H1 (cell line): ENCODE measurements at regions not wholly inside any gene's neighbourhood (a gene's known extent, or its start where the extent isn't known, plus 50 kb on each side); places are given as distances from the start of the nearest gene placed in this dataset.

Source experiments
- CTCF ChIA-PET: fragments of 300-600 bp; sonication (Branson Sonifier 250); formaldehyde crosslinking; loops from one replicate; lab custom pipeline; 2021; ENCODE audit not compliant: partially characterized antibody; lab: Charles Lee
- POLR2A ChIA-PET: fragments of 300-600 bp; sonication (Branson Sonifier 250); formaldehyde crosslinking; loops from one replicate; lab custom pipeline; 2021; ENCODE audit warnings: inconsistent platforms; ENCODE audit not compliant: partially characterized antibody; lab: Charles Lee
- DNase-seq, 2 experiments: peaks; one replicate each; pipeline versions ENCODE4 v3.0.0 to v3.0.0-alpha.2; 2010 to 2022; ENCODE audit warnings: low spot score in 2 of 2, low read depth in 1 of 2, mixed read lengths in 1 of 2
- FAIRE-seq: peaks from 2 replicates; lab custom pipeline; 2011; peaks lifted over from hg19 to GRCh38; lab: Jason Lieb, UNC
- H2AFZ ChIP-seq: 2 replicates; pipeline ENCODE4 v1.8.1; 2012; ENCODE audit warnings: low read length, inconsistent platforms
- H2AK5ac ChIP-seq: 2 replicates; pipeline ENCODE4 v1.6.1; 2013; ENCODE audit warnings: low read depth, low read length
- H2BK120ac ChIP-seq: replicated peaks from 2 replicates; pipeline ENCODE3; 2013; ENCODE audit warnings: low read depth, low read length, inconsistent platforms
- H2BK12ac ChIP-seq: 2 replicates; pipeline ENCODE4 v1.6.1; 2013; ENCODE audit warnings: low read depth, low read length
- H2BK15ac ChIP-seq: 2 replicates; pipeline ENCODE4 v1.6.1; 2013; ENCODE audit warnings: low read length
- H2BK20ac ChIP-seq: 2 replicates; pipeline ENCODE4 v1.6.1; 2013; ENCODE audit warnings: low read length
- H2BK5ac ChIP-seq: 2 replicates; pipeline ENCODE4 v1.6.1; 2013; ENCODE audit warnings: low read depth, low read length
- H3K14ac ChIP-seq: 2 replicates; pipeline ENCODE4 v1.6.1; 2013; ENCODE audit warnings: inconsistent platforms; ENCODE audit not compliant: insufficient read length
- H3K18ac ChIP-seq: 2 replicates; pipeline ENCODE4 v1.6.1; 2013; ENCODE audit warnings: low read length; ENCODE audit errors: extremely low read depth
- H3K23ac ChIP-seq: 2 replicates; pipeline ENCODE4 v1.6.1; 2013; ENCODE audit warnings: inconsistent platforms; ENCODE audit not compliant: insufficient read length
- H3K23me2 ChIP-seq: 2 replicates; pipeline ENCODE4 v1.6.1; 2013; ENCODE audit warnings: low read depth, low read length
- H3K27ac ChIP-seq: 2 replicates; pipeline ENCODE4 v1.6.1; 2011; ENCODE audit warnings: low read depth, low read length, inconsistent platforms
- H3K27me3 ChIP-seq, 4 experiments: replicated peaks in 1 of 4; 1 replicate in 1 of 4; 2 replicates in 3 of 4; pipeline versions ENCODE4 v1.6.1 to v1.8.1; 2011 to 2013; ENCODE audit warnings: low read length in 3 of 4, mild to moderate bottlenecking in 3 of 4, inconsistent platforms in 2 of 4, mixed read lengths in 2 of 4, moderate library complexity in 1 of 4; ENCODE audit not compliant: control insufficient read depth in 3 of 4, insufficient read depth in 3 of 4; ENCODE audit errors: extremely low read depth in 1 of 4
- H3K36me3 ChIP-seq, 4 experiments: 2 replicates each; pipeline versions ENCODE4 v1.6.1 to v1.8.1; 2011 to 2013; ENCODE audit warnings: mild to moderate bottlenecking in 4 of 4, low read length in 3 of 4, moderate library complexity in 2 of 4, control low read depth in 1 of 4, inconsistent platforms in 1 of 4; ENCODE audit not compliant: insufficient read depth in 4 of 4, control insufficient read depth in 2 of 4
- H3K4ac ChIP-seq: replicated peaks from 2 replicates; pipeline ENCODE3; 2013; ENCODE audit warnings: low read length, low read depth, mixed read lengths, inconsistent platforms; ENCODE audit not compliant: insufficient read length
- H3K4me1 ChIP-seq, 4 experiments: replicated peaks in 1 of 4; 1 replicate in 1 of 4; 2 replicates in 3 of 4; pipeline versions ENCODE4 v1.6.1 to v1.8.1; 2011 to 2013; ENCODE audit warnings: low read length in 3 of 4, inconsistent platforms in 2 of 4, mixed read lengths in 1 of 4; ENCODE audit not compliant: insufficient read depth in 4 of 4, control insufficient read depth in 3 of 4
- H3K4me2 ChIP-seq, 2 experiments: 2 replicates each; pipeline versions ENCODE4 v1.6.1 to v1.8.1; 2011 to 2013; ENCODE audit warnings: low read depth in 2 of 2, low read length in 2 of 2, control low read depth in 1 of 2, inconsistent platforms in 1 of 2, mild to moderate bottlenecking in 1 of 2; ENCODE audit not compliant: insufficient read depth in 1 of 2
- H3K4me3 ChIP-seq, 4 experiments: fragments of 200-600, 300-600 bp in 1 of 4; sonication (generic), shearing (Covaris generic), sonication (Bioruptor Twin) in 1 of 4; 2 replicates each; pipeline versions ENCODE4 v1.5.1 to v1.8.1; 2011 to 2016; ENCODE audit warnings: low read length in 4 of 4, low read depth in 3 of 4, control low read depth in 2 of 4, inconsistent platforms in 2 of 4, mild to moderate bottlenecking in 2 of 4, mixed read lengths in 1 of 4, moderate library complexity in 1 of 4; ENCODE audit not compliant: insufficient read depth in 2 of 4; ENCODE audit errors: extremely low read depth in 1 of 4
- H3K56ac ChIP-seq: replicated peaks from 2 replicates; pipeline ENCODE3; 2013; ENCODE audit warnings: low read depth, mild to moderate bottlenecking, mixed read lengths, low read length, inconsistent platforms; ENCODE audit not compliant: insufficient read length
- H3K79me1 ChIP-seq: 2 replicates; pipeline ENCODE4 v1.6.1; 2013; ENCODE audit warnings: low read depth, low read length, control low read depth
- H3K79me2 ChIP-seq, 2 experiments: 2 replicates each; pipeline versions ENCODE4 v1.6.1 to v1.8.1; 2012 to 2013; ENCODE audit warnings: low read length in 2 of 2, mild to moderate bottlenecking in 2 of 2, inconsistent platforms in 1 of 2; ENCODE audit not compliant: insufficient read depth in 2 of 2, control insufficient read depth in 1 of 2
- H3K9ac ChIP-seq, 4 experiments: replicated peaks in 1 of 4; 1 replicate in 1 of 4; 2 replicates in 3 of 4; pipeline versions ENCODE4 v1.6.1 to v1.8.1; 2011 to 2013; ENCODE audit warnings: low read depth in 3 of 4, low read length in 3 of 4, control low read depth in 2 of 4, mild to moderate bottlenecking in 2 of 4, moderate library complexity in 2 of 4, inconsistent platforms in 1 of 4; ENCODE audit errors: extremely low read depth in 1 of 4
- H3K9me3 ChIP-seq, 2 experiments: 2 replicates each; pipeline versions ENCODE4 v1.6.1 to v1.8.1; 2012 to 2013; ENCODE audit warnings: mild to moderate bottlenecking in 2 of 2, moderate library complexity in 2 of 2, control low read depth in 1 of 2, inconsistent platforms in 1 of 2, low read depth in 1 of 2, low read length in 1 of 2, mixed read lengths in 1 of 2; ENCODE audit not compliant: insufficient read depth in 2 of 2
- H4K20me1 ChIP-seq, 2 experiments: replicated peaks in 1 of 2; 2 replicates each; pipeline versions ENCODE3 to v1.8.1; 2011 to 2013; ENCODE audit warnings: inconsistent platforms in 2 of 2, low read length in 2 of 2, mild to moderate bottlenecking in 1 of 2; ENCODE audit not compliant: insufficient read depth in 2 of 2, control insufficient read depth in 1 of 2
- H4K5ac ChIP-seq: 2 replicates; pipeline ENCODE4 v1.6.1; 2013; ENCODE audit warnings: low read length, low read depth, mixed read lengths, inconsistent platforms; ENCODE audit not compliant: insufficient read length
- H4K8ac ChIP-seq: 2 replicates; pipeline ENCODE4 v1.8.0; 2013; ENCODE audit warnings: mild to moderate bottlenecking, moderate library complexity, low read length, inconsistent platforms; ENCODE audit not compliant: insufficient read depth; ENCODE audit errors: extremely low read depth
- H4K91ac ChIP-seq: replicated peaks from 2 replicates; pipeline ENCODE3; 2013; ENCODE audit warnings: low read length, mixed read lengths, inconsistent platforms; ENCODE audit not compliant: insufficient read length
- EZH2 ChIP-seq: fragments of 200-600 bp; sonication (generic); IDR thresholded peaks from 2 replicates; pipeline ENCODE4 v1.7.1; 2012; ENCODE audit warnings: low read depth, mild to moderate bottlenecking, moderate library complexity, low read length, inconsistent platforms; ENCODE audit not compliant: severe bottlenecking
- SIX5 ChIP-seq: IDR thresholded peaks from 2 replicates; pipeline ENCODE4 v1.6.1; 2011; ENCODE audit warnings: mild to moderate bottlenecking, low read depth, low read length
- SRF ChIP-seq: IDR thresholded peaks from 2 replicates; pipeline ENCODE4 v1.6.1; 2011; ENCODE audit warnings: mild to moderate bottlenecking, low read depth, low read length, moderate library complexity
- TCF12 ChIP-seq: IDR thresholded peaks from 2 replicates; pipeline ENCODE4 v1.6.1; 2011; ENCODE audit warnings: low read depth, mild to moderate bottlenecking, low read length
- WGBS, 2 experiments: shearing (Covaris generic) in 1 of 2; methylation state at CpG; one replicate each; pipeline versions ENCODE4 v1.1.6 to v1.1.7; 2013 to 2015; ENCODE audit warnings: low lambda C conversion rate in 2 of 2, mixed read lengths in 2 of 2, inconsistent platforms in 1 of 2, low coverage in 1 of 2, missing lambda C conversion rate in 1 of 2; ENCODE audit not compliant: insufficient replicate concordance in 2 of 2, insufficient coverage in 1 of 2, insufficient read length in 1 of 2; ENCODE audit errors: extremely low coverage in 1 of 2, missing lambda C conversion rate in 1 of 2; 5-methylcytosine and 5-hydroxymethylcytosine counted together

- H3K56ac ChIP-seq, result no peak overlapping the region
- no peaks in the 10 kb centered on the region for H3K23me2 ChIP-seq
- H4K91ac ChIP-seq, result no peak overlapping the region
- H3K9ac ChIP-seq, result no peak overlapping the region
- H3K36me3 ChIP-seq, result no peaks in the 10 kb centered on the region
- H3K79me2 ChIP-seq, result no peaks in the 10 kb centered on the region
- POLR2A ChIA-PET, result no interaction called here
- H2AK5ac ChIP-seq, result no peak overlapping the region
- H3K4me3 ChIP-seq, result no peak overlapping the region
- DNase-seq, result no peak
- no peak overlapping the region for H3K23ac ChIP-seq
- H2BK12ac ChIP-seq, result no peak overlapping the region
- peaks cover 0 to 8% (median 5%) of the 10 kb centered on the region in 4 experiments; a peak in 4 of 7 replicates for H3K27me3 ChIP-seq
- CTCF ChIA-PET, result no interaction called here
- no peak overlapping the region for H3K14ac ChIP-seq
- H3K4me2 ChIP-seq, result no peak overlapping the region
- no peak overlapping the region for H4K8ac ChIP-seq
- TF ChIP-seq EZH2 (no peak), SIX5 (no peak), SRF (no peak), TCF12 (no peak)
- TF ChIP-seq, all 59 proteins: peak for 0
- H3K4me1 ChIP-seq, result peaks cover 0 to 8% (median 0%) of the 10 kb centered on the region in 4 experiments; a peak in 3 of 7 replicates
- H3K4ac ChIP-seq, result no peak overlapping the region
- no peak overlapping the region for H2BK5ac ChIP-seq
- H3K79me1 ChIP-seq, result no peaks in the 10 kb centered on the region
- no peak overlapping the region for H4K5ac ChIP-seq
- no peak overlapping the region for H3K27ac ChIP-seq
- no peaks in the 10 kb centered on the region for H4K20me1 ChIP-seq
- no peak overlapping the region for H3K18ac ChIP-seq
- 75% methylated on average over 2 of the region's 2 CpGs; no CpG with 5 or more reads in 1 of the 2 experiments for WGBS, 2 experiments
- no peak overlapping the region; the same call in 1 of the 2 replicates for H2BK20ac ChIP-seq
- no peaks in the 10 kb centered on the region for H3K9me3 ChIP-seq
- H2AFZ ChIP-seq, result no peak overlapping the region
- H2BK120ac ChIP-seq, result no peak overlapping the region
- H2BK15ac ChIP-seq, result no peak overlapping the region
- no peak for FAIRE-seq
Measured at GRCh38 chr10:58973235-58973595, 203.2 kb upstream of the PHYHIPL start.
